SU-DHL-6 (cell line): ENCODE measurements at regions not wholly inside any gene's neighbourhood (a gene's known extent, or its start where the extent isn't known, plus 50 kb on each side); places are given as distances from the start of the nearest gene placed in this dataset.

Experiments
- CTCF ChIP-seq: fragments of 200-600 bp; sonication (generic); IDR thresholded peaks from one replicate; pipeline ENCODE4 v1.5.1; 2017; ENCODE audit warnings: antibody characterized with exemption, mild to moderate bottlenecking, low read length, moderate library complexity; ENCODE audit not compliant: insufficient read depth, poor library complexity, severe bottlenecking
- EZH2phosphoT487 ChIP-seq: fragments of 200-600 bp; sonication (generic), shearing (Covaris generic); conservative IDR thresholded peaks from 2 replicates; pipeline ENCODE4 v1.6.1; 2018; ENCODE audit warnings: mild to moderate bottlenecking, antibody characterized with exemption, low read length, moderate library complexity, mixed read lengths

- TF ChIP-seq CTCF (no peak), EZH2phosphoT487 (no peak)
Observed at GRCh38 chr1:228984107-228984506, 248.8 kb downstream of the RHOU start.
